ENCODE measurements at regions not wholly inside any gene's neighbourhood (a gene's known extent, or its start where the extent isn't known, plus 50 kb on each side); places are given as distances from the start of the nearest gene placed in this dataset.

GRCh38 chr6:134457941-134458340, 140.0 kb upstream of the SGK1 start:
- WGBS, result 73% methylated on average over 4 of the region's 5 CpGs
- Histone ChIP-seq H3K4me3 (ENCODE audit: low read length) (no peak overlapping the region), H3K27me3 (ENCODE audit: insufficient read depth, low read length) (no peaks in the 10 kb centered on the region), H3K36me3 (ENCODE audit: insufficient read depth, low read length) (no peaks in the 10 kb centered on the region), H3K27ac (ENCODE audit: low read depth, low read length) (no peak overlapping the region), H3K9ac (ENCODE audit: low read depth, low read length) (no peak overlapping the region), H3K9me3 (ENCODE audit: insufficient read depth, low read depth, low read length) (no peaks in the 10 kb centered on the region), H3K4me1 (ENCODE audit: insufficient read depth, low read length) (peaks cover 18% of the 10 kb centered on the region)

- no peaks in the 10 kb centered on the region for H3K9me3 ChIP-seq (ENCODE audit: insufficient read depth, low read depth, low read length)
- H3K27ac ChIP-seq (ENCODE audit: low read depth, low read length), result no peak overlapping the region
- H3K36me3 ChIP-seq (ENCODE audit: insufficient read depth, low read length), result no peaks in the 10 kb centered on the region
- H3K4me3 ChIP-seq (ENCODE audit: low read length), result no peak overlapping the region
- no peaks in the 10 kb centered on the region for H3K27me3 ChIP-seq (ENCODE audit: insufficient read depth, low read length)
- WGBS, result 68% methylated on average over 2 of the region's 2 CpGs
- no peak overlapping the region for H3K9ac ChIP-seq (ENCODE audit: low read depth, low read length)
- H3K4me1 ChIP-seq (ENCODE audit: insufficient read depth, low read length), result peaks cover 18% of the 10 kb centered on the region
Observed at GRCh38 chr6:134456226-134456625, 138.3 kb upstream of the SGK1 start.

GRCh38 chr6:134455319-134455718, 137.4 kb upstream of the SGK1 start:
- Histone ChIP-seq H3K27me3 (ENCODE audit: insufficient read depth, low read length) (no peaks in the 10 kb centered on the region), H3K27ac (ENCODE audit: low read depth, low read length) (no peak overlapping the region), H3K4me1 (ENCODE audit: insufficient read depth, low read length) (peaks cover 18% of the 10 kb centered on the region), H3K9ac (ENCODE audit: low read depth, low read length) (no peak overlapping the region), H3K36me3 (ENCODE audit: insufficient read depth, low read length) (no peaks in the 10 kb centered on the region), H3K4me3 (ENCODE audit: low read length) (no peak overlapping the region), H3K9me3 (ENCODE audit: insufficient read depth, low read depth, low read length) (no peaks in the 10 kb centered on the region)
- WGBS, result 83% methylated on average over 3 of the region's 3 CpGs

- Histone ChIP-seq H3K9me3 (ENCODE audit: insufficient read depth, low read depth, low read length) (no peaks in the 10 kb centered on the region), H3K9ac (ENCODE audit: low read depth, low read length) (no peak overlapping the region), H3K27me3 (ENCODE audit: insufficient read depth, low read length) (no peaks in the 10 kb centered on the region), H3K27ac (ENCODE audit: low read depth, low read length) (no peak overlapping the region), H3K4me3 (ENCODE audit: low read length) (no peak overlapping the region), H3K36me3 (ENCODE audit: insufficient read depth, low read length) (no peaks in the 10 kb centered on the region), H3K4me1 (ENCODE audit: insufficient read depth, low read length) (peaks cover 18% of the 10 kb centered on the region)
- 85% methylated on average over 2 of the region's 2 CpGs for WGBS
Observed at GRCh38 chr6:134454794-134455193, 136.9 kb upstream of the SGK1 start.

GRCh38 chr6:134453792-134454510, 136.0 kb upstream of the SGK1 start:
- 83% methylated on average over 4 of the region's 5 CpGs for WGBS
- Histone ChIP-seq H3K9ac (ENCODE audit: low read depth, low read length) (no peak overlapping the region), H3K27me3 (ENCODE audit: insufficient read depth, low read length) (no peaks in the 10 kb centered on the region), H3K9me3 (ENCODE audit: insufficient read depth, low read depth, low read length) (no peaks in the 10 kb centered on the region), H3K4me3 (ENCODE audit: low read length) (no peak overlapping the region), H3K36me3 (ENCODE audit: insufficient read depth, low read length) (no peaks in the 10 kb centered on the region), H3K4me1 (ENCODE audit: insufficient read depth, low read length) (peaks cover 18% of the 10 kb centered on the region), H3K27ac (ENCODE audit: low read depth, low read length) (no peak overlapping the region)

GRCh38 chr6:134452906-134453305, 135.0 kb upstream of the SGK1 start:
- no peak overlapping the region for H3K27ac ChIP-seq (ENCODE audit: low read depth, low read length)
- H3K36me3 ChIP-seq (ENCODE audit: insufficient read depth, low read length), result no peaks in the 10 kb centered on the region
- no peak overlapping the region for H3K9ac ChIP-seq (ENCODE audit: low read depth, low read length)
- H3K4me3 ChIP-seq (ENCODE audit: low read length), result no peak overlapping the region
- WGBS, result 97% methylated on average over 3 of the region's 3 CpGs
- H3K9me3 ChIP-seq (ENCODE audit: insufficient read depth, low read depth, low read length), result no peaks in the 10 kb centered on the region
- no peaks in the 10 kb centered on the region for H3K27me3 ChIP-seq (ENCODE audit: insufficient read depth, low read length)
- peaks cover 18% of the 10 kb centered on the region for H3K4me1 ChIP-seq (ENCODE audit: insufficient read depth, low read length)

- Histone ChIP-seq H3K27me3 (ENCODE audit: insufficient read depth, low read length) (no peaks in the 10 kb centered on the region), H3K4me1 (ENCODE audit: insufficient read depth, low read length) (peaks cover 18% of the 10 kb centered on the region), H3K27ac (ENCODE audit: low read depth, low read length) (no peak overlapping the region), H3K4me3 (ENCODE audit: low read length) (no peak overlapping the region), H3K36me3 (ENCODE audit: insufficient read depth, low read length) (no peaks in the 10 kb centered on the region), H3K9me3 (ENCODE audit: insufficient read depth, low read depth, low read length) (no peaks in the 10 kb centered on the region), H3K9ac (ENCODE audit: low read depth, low read length) (no peak overlapping the region)
- WGBS, result 76% methylated on average over 1 of the region's 1 CpG
Observed at GRCh38 chr6:134451529-134451928, 133.6 kb upstream of the SGK1 start.

GRCh38 chr6:134449781-134450180, 131.9 kb upstream of the SGK1 start:
- Histone ChIP-seq H3K9ac (ENCODE audit: low read depth, low read length) (no peak overlapping the region), H3K27ac (ENCODE audit: low read depth, low read length) (no peak overlapping the region), H3K36me3 (ENCODE audit: insufficient read depth, low read length) (no peaks in the 10 kb centered on the region), H3K4me1 (ENCODE audit: insufficient read depth, low read length) (peaks cover 17% of the 10 kb centered on the region), H3K27me3 (ENCODE audit: insufficient read depth, low read length) (no peaks in the 10 kb centered on the region), H3K9me3 (ENCODE audit: insufficient read depth, low read depth, low read length) (no peaks in the 10 kb centered on the region), H3K4me3 (ENCODE audit: low read length) (no peak overlapping the region)
- 93% methylated on average over 2 of the region's 2 CpGs for WGBS

- Histone ChIP-seq H3K9me3 (ENCODE audit: insufficient read depth, low read depth, low read length) (no peaks in the 10 kb centered on the region), H3K4me1 (ENCODE audit: insufficient read depth, low read length) (peaks cover 10% of the 10 kb centered on the region), H3K27me3 (ENCODE audit: insufficient read depth, low read length) (no peaks in the 10 kb centered on the region), H3K4me3 (ENCODE audit: low read length) (no peak overlapping the region), H3K9ac (ENCODE audit: low read depth, low read length) (no peak overlapping the region), H3K27ac (ENCODE audit: low read depth, low read length) (no peak overlapping the region), H3K36me3 (ENCODE audit: insufficient read depth, low read length) (no peaks in the 10 kb centered on the region)
- 85% methylated on average over 1 of the region's 1 CpG for WGBS
Observed at GRCh38 chr6:134449004-134449403, 131.1 kb upstream of the SGK1 start.

- no peaks in the 10 kb centered on the region for H3K4me1 ChIP-seq (ENCODE audit: insufficient read depth, low read length)
Observed at GRCh38 chr6:134447883-134448387, 130.0 kb upstream of the SGK1 start.

GRCh38 chr6:134447423-134447822, 129.5 kb upstream of the SGK1 start:
- 98% methylated on average over 3 of the region's 3 CpGs for WGBS
- Histone ChIP-seq H3K27me3 (ENCODE audit: insufficient read depth, low read length) (no peaks in the 10 kb centered on the region), H3K4me3 (ENCODE audit: low read length) (no peak overlapping the region), H3K9ac (ENCODE audit: low read depth, low read length) (no peak overlapping the region), H3K27ac (ENCODE audit: low read depth, low read length) (no peak overlapping the region), H3K36me3 (ENCODE audit: insufficient read depth, low read length) (no peaks in the 10 kb centered on the region), H3K4me1 (ENCODE audit: insufficient read depth, low read length) (no peaks in the 10 kb centered on the region), H3K9me3 (ENCODE audit: insufficient read depth, low read depth, low read length) (no peaks in the 10 kb centered on the region)

More at GRCh38 chr6:134447883-134448387, 130.0 kb upstream of the SGK1 start:
- Histone ChIP-seq H3K9ac (ENCODE audit: low read depth, low read length) (no peak overlapping the region), H3K27me3 (ENCODE audit: insufficient read depth, low read length) (no peaks in the 10 kb centered on the region), H3K27ac (ENCODE audit: low read depth, low read length) (no peak overlapping the region), H3K36me3 (ENCODE audit: insufficient read depth, low read length) (no peaks in the 10 kb centered on the region), H3K4me3 (ENCODE audit: low read length) (no peak overlapping the region), H3K9me3 (ENCODE audit: insufficient read depth, low read depth, low read length) (no peaks in the 10 kb centered on the region)
- 99% methylated on average over 2 of the region's 3 CpGs for WGBS

- Histone ChIP-seq H3K27me3 (ENCODE audit: insufficient read depth, low read length) (no peaks in the 10 kb centered on the region), H3K9ac (ENCODE audit: low read depth, low read length) (no peak overlapping the region), H3K27ac (ENCODE audit: low read depth, low read length) (no peak overlapping the region), H3K36me3 (ENCODE audit: insufficient read depth, low read length) (no peaks in the 10 kb centered on the region), H3K4me1 (ENCODE audit: insufficient read depth, low read length) (no peaks in the 10 kb centered on the region), H3K9me3 (ENCODE audit: insufficient read depth, low read depth, low read length) (no peaks in the 10 kb centered on the region), H3K4me3 (ENCODE audit: low read length) (no peak overlapping the region)
- WGBS, result 100% methylated on average over 3 of the region's 3 CpGs
Observed at GRCh38 chr6:134446896-134447295, 129.0 kb upstream of the SGK1 start.
